T-helper 2 cell (primary cell): ENCODE measurements at regions not wholly inside any gene's neighbourhood (a gene's known extent, or its start where the extent isn't known, plus 50 kb on each side); places are given as distances from the start of the nearest gene placed in this dataset.

Experiments used
- DNase-seq, 5 experiments: peaks; one replicate each; pipeline versions ENCODE4 v3.0.0 to v3.0.0-alpha.2; 2012 to 2022

GRCh38 chr2:64371727-64372126 lies 82.2 kb upstream of the LGALSL start:
- no peak for DNase-seq

- no peak for DNase-seq
Observed at GRCh38 chr2:64374686-64375085, 79.3 kb upstream of the LGALSL start.

- peak in 1 of 5 experiments; percentile 8 for DNase-seq
Observed at GRCh38 chr2:64376926-64377325, 77.0 kb upstream of the LGALSL start.

- DNase-seq: no peak
Observed at GRCh38 chr2:64379186-64379585, 74.8 kb upstream of the LGALSL start.

DNA sequence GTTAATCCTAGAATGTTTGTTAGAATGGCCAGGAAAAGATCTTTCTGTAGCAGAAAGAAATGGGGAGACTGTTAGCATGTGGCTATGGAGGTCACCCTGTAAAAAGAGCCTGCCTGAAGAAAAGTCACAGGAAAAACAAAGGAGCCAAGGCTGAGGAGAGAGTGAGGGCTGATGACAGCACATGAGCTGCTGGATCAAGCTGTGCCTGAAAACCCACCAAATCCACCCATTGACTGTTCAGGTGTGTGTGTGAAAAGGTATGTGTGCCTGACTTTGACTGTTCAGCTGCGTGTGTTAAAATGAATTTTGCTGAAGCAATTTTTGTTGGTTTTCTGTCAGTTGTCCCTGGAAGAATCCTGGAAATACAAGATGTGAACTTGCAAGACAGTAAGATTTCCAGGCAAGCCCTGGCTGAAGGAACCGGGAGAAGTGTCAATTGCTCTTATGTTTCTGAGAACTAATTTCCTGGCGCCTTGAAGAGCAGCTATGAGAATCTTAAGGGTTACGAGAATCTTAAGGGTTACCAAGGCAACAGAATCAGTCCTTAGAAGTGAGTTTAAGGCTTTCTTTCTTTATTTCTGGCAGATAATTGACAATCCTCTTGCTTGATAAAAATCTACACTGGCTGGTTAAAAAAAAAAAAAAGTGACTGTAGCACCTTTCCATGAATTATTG lies 73.0 kb upstream of the LGALSL start:
- DNase-seq: no peak

- DNase-seq: no peak
Observed at GRCh38 chr2:64383016-64383591, 70.9 kb upstream of the LGALSL start.

DNA sequence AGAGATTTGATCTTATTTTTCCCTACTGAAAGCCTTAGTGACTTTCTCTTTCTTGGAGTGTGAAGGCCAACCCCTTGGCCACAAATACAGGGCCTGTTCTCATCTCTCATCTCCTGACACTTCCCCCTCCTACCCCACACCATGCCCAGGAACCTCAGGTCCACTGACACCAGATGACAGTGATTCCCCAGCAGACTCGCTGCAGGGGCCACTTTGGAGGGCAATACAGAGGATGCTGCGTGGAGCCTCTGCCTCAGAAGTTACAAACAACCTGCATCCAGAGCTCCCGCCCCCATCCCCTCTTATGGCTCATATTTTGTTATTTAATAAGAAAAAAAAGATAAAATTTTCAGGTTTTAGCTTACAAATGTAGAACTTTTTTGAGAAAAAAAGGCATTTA lies 70.1 kb upstream of the LGALSL start:
- DNase-seq: no peak

- no peak for DNase-seq
Observed at GRCh38 chr2:64386676-64387075, 67.3 kb upstream of the LGALSL start.

DNA sequence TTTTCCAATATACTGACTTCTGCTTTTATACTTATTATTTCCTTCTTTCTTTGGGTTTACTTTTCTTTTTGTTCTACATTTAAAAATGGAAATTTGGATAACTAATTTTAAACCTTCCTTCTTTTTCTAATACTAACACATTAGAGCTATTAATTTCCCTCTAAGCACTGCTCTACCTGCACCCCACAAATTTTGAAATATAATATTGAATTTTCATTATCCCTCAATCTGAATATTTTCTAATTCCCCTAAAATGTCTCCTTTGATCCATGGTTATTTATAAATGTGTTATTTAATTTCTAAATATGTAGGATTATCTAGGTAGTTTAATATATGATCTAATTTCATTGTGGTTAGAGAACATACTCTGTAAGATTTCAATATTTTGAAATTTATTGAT lies 63.4 kb upstream of the LGALSL start:
- DNase-seq: no peak

GRCh38 chr2:64391424-64391823 lies 62.5 kb upstream of the LGALSL start:
- DNase-seq: no peak

- no peak for DNase-seq
Observed at GRCh38 chr2:64391940-64392339, 62.0 kb upstream of the LGALSL start.

DNA sequence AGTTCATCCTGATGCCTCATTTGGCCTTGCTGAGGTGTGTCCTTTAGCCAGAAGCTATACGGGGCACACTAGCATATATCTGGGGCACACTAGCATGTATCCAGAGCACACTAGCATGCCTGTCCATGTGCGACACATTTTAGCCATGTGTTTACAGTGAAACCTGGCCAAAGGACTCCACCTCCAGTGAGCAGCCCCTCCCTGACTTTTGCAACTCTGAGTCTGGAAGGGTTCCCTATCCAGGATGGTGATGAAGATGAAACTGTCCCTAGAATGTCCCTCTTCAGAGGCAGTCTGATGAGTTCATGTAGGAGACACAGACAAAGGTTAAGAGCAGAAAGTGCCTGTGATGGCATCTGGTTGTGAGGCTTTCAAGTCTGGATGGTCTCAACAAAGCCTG lies 61.4 kb upstream of the LGALSL start:
- no peak for DNase-seq

GRCh38 chr2:64393383-64394010 lies 60.5 kb upstream of the LGALSL start:
- DNase-seq: no peak

- DNase-seq: no peak
Observed at GRCh38 chr2:64394153-64394552, 59.8 kb upstream of the LGALSL start.

GRCh38 chr2:64396001-64396400 lies 58.0 kb upstream of the LGALSL start:
- no peak for DNase-seq

DNA sequence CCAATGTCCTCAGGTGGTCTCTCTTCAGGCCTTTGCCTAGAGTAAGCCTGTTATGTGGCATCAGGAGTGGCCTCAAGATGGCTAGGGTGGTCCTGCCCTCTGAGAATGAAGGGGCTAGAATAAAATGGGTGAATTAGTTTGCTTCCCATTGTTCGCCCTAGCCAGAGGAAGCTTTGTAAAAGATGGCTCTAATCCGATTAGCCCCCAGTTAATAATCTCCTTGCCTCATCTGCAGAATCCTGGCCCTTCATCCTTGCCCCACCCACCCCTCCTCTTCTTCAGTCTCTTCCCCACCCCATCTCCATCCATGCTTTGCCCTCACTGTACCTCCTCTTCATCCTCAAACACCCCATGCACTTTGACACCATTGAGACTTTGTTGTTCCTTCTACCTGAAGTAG lies 57.4 kb upstream of the LGALSL start:
- DNase-seq: no peak

GRCh38 chr2:64398516-64399129 lies 55.3 kb upstream of the LGALSL start:
- DNase-seq: no peak

- DNase-seq: no peak
Observed at GRCh38 chr2:64399521-64399920, 54.4 kb upstream of the LGALSL start.

DNA sequence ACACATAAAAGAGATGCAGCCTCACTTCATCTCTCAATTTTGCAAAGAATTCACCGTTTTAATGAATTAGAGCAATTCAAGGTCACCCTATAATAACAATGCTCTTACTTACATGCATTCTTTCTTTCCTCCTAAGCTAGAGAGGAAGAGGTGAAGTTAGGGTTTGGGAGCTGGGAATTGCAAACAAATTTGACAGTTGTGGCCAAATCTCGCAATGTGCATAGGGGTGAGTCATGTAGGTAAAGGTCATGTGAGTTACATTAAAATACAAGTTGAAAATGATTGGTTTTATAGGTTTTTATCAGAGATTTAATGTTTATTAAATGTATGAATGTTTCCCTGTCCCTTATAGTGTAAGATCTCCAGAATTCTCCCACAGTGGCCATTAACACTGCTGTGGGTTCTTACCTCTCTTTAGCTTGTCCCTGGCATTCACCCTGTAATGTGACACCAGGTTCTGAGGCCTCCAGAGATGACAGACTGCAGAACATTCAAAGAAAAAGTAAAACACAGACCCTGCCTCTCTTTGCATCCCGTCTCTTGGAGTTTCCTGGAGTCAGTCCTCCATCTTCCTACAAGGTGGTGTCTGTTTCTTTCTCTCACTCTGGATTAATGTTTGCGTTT lies 53.7 kb upstream of the LGALSL start:
- DNase-seq: no peak

GRCh38 chr2:64400733-64401528 lies 53.0 kb upstream of the LGALSL start:
- no peak for DNase-seq

DNA sequence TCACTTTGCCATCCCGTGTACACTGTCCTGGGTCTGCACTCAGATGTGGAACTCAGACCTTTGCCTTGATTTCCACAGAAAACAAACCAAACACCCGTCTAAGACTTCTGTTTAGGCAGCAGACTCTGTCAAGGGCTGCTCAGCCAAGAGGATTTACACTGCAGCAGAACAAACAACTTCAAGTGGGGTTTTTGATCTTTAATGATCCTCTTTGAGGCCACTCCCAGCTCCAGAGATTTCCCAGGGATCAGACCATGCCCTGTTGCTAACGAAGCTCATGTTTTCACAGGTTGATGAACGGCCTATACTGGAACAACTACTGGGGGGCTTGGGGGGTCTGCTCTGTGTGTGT lies 52.5 kb upstream of the LGALSL start:
- DNase-seq: no peak

GRCh38 chr2:64402876-64403275 lies 51.1 kb upstream of the LGALSL start:
- no peak for DNase-seq

DNA sequence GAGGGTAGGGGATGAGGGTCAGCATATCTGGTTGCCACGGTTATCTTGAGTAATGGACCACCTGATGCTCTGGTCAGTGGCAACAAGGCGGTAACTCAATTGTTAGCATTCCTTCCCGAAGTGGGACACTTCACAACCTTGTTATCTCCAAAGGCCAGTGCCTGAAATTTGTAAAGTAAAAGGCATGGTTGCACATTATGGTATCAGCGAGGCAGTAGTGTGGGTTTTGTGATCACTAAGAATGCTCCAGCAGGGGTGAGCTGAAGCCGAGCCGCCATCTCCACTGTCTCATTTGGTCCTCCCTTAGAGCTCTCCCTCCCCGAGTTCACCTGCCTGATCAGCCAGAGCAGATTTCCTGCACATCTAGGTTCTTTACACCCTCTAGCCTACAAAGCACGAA lies 50.5 kb upstream of the LGALSL start:
- DNase-seq: no peak
